ENCODE measurements at regions not wholly inside any gene's neighbourhood (a gene's known extent, or its start where the extent isn't known, plus 50 kb on each side); places are given as distances from the start of the nearest gene placed in this dataset.

GRCh38 chr6:137339929-137340559 is 120.9 kb upstream of the IFNGR1 start:
- H3K27ac ChIP-seq (ENCODE audit: extremely low read depth, low read depth, low read length), result no peak overlapping the region
- H3K4me3 ChIP-seq (ENCODE audit: low read depth, low read length), result no peak overlapping the region
- no peaks in the 10 kb centered on the region for H3K36me3 ChIP-seq (ENCODE audit: control insufficient read depth in 2 of 2, insufficient read depth in 1 of 2, low read length in 2 of 2)
- ChIA-PET POLR2A (no interaction called here), CTCF (interaction anchor here (0.6 kb wide), 2 partner anchors 19 to 872 kb away, joined by 3 to 4 read pairs; no protein-coding TSS in a partner anchor)
- no peaks in the 10 kb centered on the region for H3K4me1 ChIP-seq (ENCODE audit: control insufficient read depth, insufficient read depth, low read length)
- no peaks in the 10 kb centered on the region for H3K9me3 ChIP-seq (ENCODE audit: control insufficient read depth, insufficient read depth, low read depth, low read length)
- TF ChIP-seq ZNF24 (tag by site-specific recombination; IDR thresholded peaks at IDR 0.05) (no peak), ZBTB8A (tag by site-specific recombination; IDR thresholded peaks at IDR 0.05) (no peak), ZBTB1 (tag by site-specific recombination; IDR thresholded peaks at IDR 0.05) (no peak), ZNF707 (tag by site-specific recombination; IDR thresholded peaks at IDR 0.05) (no peak), ZNF692 (tag by site-specific recombination; IDR thresholded peaks at IDR 0.05) (no peak), FEZF1 (tag by site-specific recombination; IDR thresholded peaks at IDR 0.05) (no peak), ZBTB26 (tag by site-specific recombination; optimal IDR thresholded peaks at IDR 0.05) (no peak), ZNF398 (tag by site-specific recombination; IDR thresholded peaks at IDR 0.05) (no peak), ZNF747 (tag by site-specific recombination; IDR thresholded peaks at IDR 0.05) (no peak), KLF17 (tag by site-specific recombination; IDR thresholded peaks at IDR 0.05) (no peak), ZNF488 (tag by site-specific recombination; IDR thresholded peaks at IDR 0.05) (no peak), ZNF596 (tag by site-specific recombination; IDR thresholded peaks at IDR 0.05) (no peak)

GRCh38 chr6:137334884-137335283 is 115.7 kb upstream of the IFNGR1 start:
- POLR2A ChIA-PET, result no interaction called here
- CTCF ChIA-PET, result interaction anchor here (0.6 to 0.9 kb wide), 3 partner anchors 241 to 784 kb away, joined by 3 to 4 read pairs (median 3); no protein-coding TSS in a partner anchor
- no peaks in the 10 kb centered on the region for H3K36me3 ChIP-seq (ENCODE audit: control insufficient read depth in 2 of 2, insufficient read depth in 1 of 2, low read length in 2 of 2)
- H3K27ac ChIP-seq (ENCODE audit: extremely low read depth, low read depth, low read length), result no peak overlapping the region
- H3K4me1 ChIP-seq (ENCODE audit: control insufficient read depth, insufficient read depth, low read length), result 0 out of 2 replicates have a peak, but pooled peaks cover 2% of the 10 kb centered on the region
- no peak for TF ChIP-seq BCL11A (tag by site-specific recombination; IDR thresholded peaks at IDR 0.05; ENCODE audit: low read depth)
- TF ChIP-seq ZNF548 (tag by site-specific recombination; IDR thresholded peaks at IDR 0.05), result no peak
- no peak for TF ChIP-seq ZFP3 (tag by site-specific recombination; IDR thresholded peaks at IDR 0.05; ENCODE audit: low read depth)
- no peak for TF ChIP-seq GLI4 (tag by site-specific recombination; IDR thresholded peaks at IDR 0.05)
- TF ChIP-seq BCL11B (tag by site-specific recombination; IDR thresholded peaks at IDR 0.05; ENCODE audit: low read depth), result no peak
- no peak for TF ChIP-seq ZBTB8A (tag by site-specific recombination; IDR thresholded peaks at IDR 0.05)
- no peak for TF ChIP-seq ELK4 (IDR thresholded peaks at IDR 0.05; ENCODE audit: borderline replicate concordance, low read depth, low read length)
- no peak for TF ChIP-seq ZNF558 (tag by site-specific recombination; IDR thresholded peaks at IDR 0.05)
- TF ChIP-seq SCRT1 (tag by site-specific recombination; IDR thresholded peaks at IDR 0.05; ENCODE audit: borderline replicate concordance), result no peak
- no peak for TF ChIP-seq ZNF624 (tag by site-specific recombination; IDR thresholded peaks at IDR 0.05)
- TF ChIP-seq ZNF140 (tag by site-specific recombination; IDR thresholded peaks at IDR 0.05), result no peak
- no peak for TF ChIP-seq ZNF37A (tag by site-specific recombination; IDR thresholded peaks at IDR 0.05)
- H3K9me3 ChIP-seq (ENCODE audit: control insufficient read depth, insufficient read depth, low read depth, low read length), result no peaks in the 10 kb centered on the region
- H3K4me3 ChIP-seq (ENCODE audit: low read depth, low read length), result no peak overlapping the region
